ENCODE measurements at regions not wholly inside any gene's neighbourhood (a gene's known extent, or its start where the extent isn't known, plus 50 kb on each side); places are given as distances from the start of the nearest gene placed in this dataset.

DNA sequence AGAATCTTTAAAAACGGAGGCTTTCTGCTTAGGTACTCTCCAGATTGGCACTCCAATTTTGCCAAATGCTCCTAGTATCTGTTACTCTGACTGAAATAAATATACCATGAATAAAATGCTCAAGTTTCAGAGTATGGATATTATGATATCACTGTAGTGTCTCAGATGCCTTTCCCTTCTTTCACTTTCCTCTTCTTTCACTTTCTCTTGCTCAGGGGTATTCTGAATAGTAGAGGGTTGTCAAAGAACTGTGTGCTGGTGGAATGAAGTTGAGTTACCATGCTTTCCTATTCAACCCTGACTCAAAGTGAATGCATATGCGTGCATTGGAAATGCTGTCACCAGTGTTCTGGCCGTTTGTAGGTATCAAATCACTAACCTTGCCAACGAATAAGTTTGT is 1015.2 kb upstream of the FANCL start:
- no peak for DNase-seq (ENCODE audit: low spot score)
- Histone ChIP-seq H3K36me3 (no peaks in the 10 kb centered on the region), H3K4me3 (no peak overlapping the region), H3K4me1 (ENCODE audit: control insufficient read depth in 1 of 2, low read depth in 2 of 2) (no peaks in the 10 kb centered on the region), H3K27me3 (replicated peaks; ENCODE audit: insufficient read depth) (no peaks in the 10 kb centered on the region), H3K9me3 (no peaks in the 10 kb centered on the region), H3K27ac (no peak overlapping the region)
- no peak for ATAC-seq (ENCODE audit: insufficient number of reproducible peaks, low FRiP score, low read depth)
- TF ChIP-seq, protein P1, sequence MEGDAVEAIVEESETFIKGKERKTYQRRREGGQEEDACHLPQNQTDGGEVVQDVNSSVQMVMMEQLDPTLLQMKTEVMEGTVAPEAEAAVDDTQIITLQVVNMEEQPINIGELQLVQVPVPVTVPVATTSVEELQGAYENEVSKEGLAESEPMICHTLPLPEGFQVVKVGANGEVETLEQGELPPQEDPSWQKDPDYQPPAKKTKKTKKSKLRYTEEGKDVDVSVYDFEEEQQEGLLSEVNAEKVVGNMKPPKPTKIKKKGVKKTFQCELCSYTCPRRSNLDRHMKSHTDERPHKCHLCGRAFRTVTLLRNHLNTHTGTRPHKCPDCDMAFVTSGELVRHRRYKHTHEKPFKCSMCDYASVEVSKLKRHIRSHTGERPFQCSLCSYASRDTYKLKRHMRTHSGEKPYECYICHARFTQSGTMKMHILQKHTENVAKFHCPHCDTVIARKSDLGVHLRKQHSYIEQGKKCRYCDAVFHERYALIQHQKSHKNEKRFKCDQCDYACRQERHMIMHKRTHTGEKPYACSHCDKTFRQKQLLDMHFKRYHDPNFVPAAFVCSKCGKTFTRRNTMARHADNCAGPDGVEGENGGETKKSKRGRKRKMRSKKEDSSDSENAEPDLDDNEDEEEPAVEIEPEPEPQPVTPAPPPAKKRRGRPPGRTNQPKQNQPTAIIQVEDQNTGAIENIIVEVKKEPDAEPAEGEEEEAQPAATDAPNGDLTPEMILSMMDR (IDR thresholded peaks at IDR 0.05): no peak

DNA sequence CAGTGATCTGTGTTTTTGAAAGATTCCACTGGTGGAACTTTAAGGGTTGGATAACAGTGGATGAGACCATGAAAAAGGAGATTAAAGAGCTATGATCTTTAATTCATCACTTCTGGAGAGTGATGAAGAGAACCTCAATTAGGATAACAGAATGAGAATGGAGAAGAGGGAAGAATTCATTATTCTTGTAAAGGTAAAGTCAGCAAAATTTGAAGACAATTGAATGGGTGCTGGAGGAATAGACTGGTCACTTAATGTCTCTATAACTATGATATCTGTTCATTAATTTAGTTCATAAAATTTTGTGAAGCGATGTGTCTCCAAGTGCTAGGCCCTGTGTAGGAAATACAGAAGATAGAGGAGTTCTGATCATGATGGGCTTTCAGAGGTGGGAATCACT is 1013.2 kb upstream of the FANCL start:
- H3K27me3 ChIP-seq (replicated peaks; ENCODE audit: insufficient read depth): no peaks in the 10 kb centered on the region
- no peaks in the 10 kb centered on the region for H3K36me3 ChIP-seq
- H3K4me3 ChIP-seq: no peak overlapping the region
- no peak for DNase-seq (ENCODE audit: low spot score)
- H3K9me3 ChIP-seq: no peaks in the 10 kb centered on the region
- no peak overlapping the region for H3K27ac ChIP-seq
- no peaks in the 10 kb centered on the region for H3K4me1 ChIP-seq (ENCODE audit: control insufficient read depth in 1 of 2, low read depth in 2 of 2)
- ATAC-seq (ENCODE audit: insufficient number of reproducible peaks, low FRiP score, low read depth): no peak
- TF ChIP-seq, protein P1 (IDR thresholded peaks at IDR 0.05): no peak

DNA sequence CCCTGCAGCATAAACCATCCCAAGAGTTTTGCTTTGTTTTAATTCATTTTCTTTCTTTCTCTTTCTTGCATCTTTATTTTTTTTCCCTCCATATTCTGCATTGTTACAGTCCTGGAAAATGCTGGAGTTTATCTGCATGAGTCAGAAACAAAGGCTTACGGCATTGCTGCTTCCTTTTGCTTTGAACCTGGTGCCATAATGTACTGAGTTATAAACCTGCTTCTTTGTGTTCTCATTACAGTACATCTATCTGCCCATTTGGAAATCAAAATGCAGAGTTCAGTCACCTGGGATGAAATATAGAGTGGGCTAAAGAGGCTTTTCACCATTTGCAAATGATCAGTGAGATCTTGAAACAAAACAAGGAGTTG is 1009.2 kb upstream of the FANCL start:
- no peaks in the 10 kb centered on the region for H3K9me3 ChIP-seq
- TF ChIP-seq, protein P1 (IDR thresholded peaks at IDR 0.05): no peak
- no peak overlapping the region for H3K4me3 ChIP-seq
- no peak for DNase-seq (ENCODE audit: low spot score)
- H3K4me1 ChIP-seq (ENCODE audit: control insufficient read depth in 1 of 2, low read depth in 2 of 2): no peaks in the 10 kb centered on the region
- H3K27me3 ChIP-seq (replicated peaks; ENCODE audit: insufficient read depth): no peaks in the 10 kb centered on the region
- no peak overlapping the region for H3K27ac ChIP-seq
- ATAC-seq (ENCODE audit: insufficient number of reproducible peaks, low FRiP score, low read depth): no peak
- H3K36me3 ChIP-seq: no peaks in the 10 kb centered on the region

DNA sequence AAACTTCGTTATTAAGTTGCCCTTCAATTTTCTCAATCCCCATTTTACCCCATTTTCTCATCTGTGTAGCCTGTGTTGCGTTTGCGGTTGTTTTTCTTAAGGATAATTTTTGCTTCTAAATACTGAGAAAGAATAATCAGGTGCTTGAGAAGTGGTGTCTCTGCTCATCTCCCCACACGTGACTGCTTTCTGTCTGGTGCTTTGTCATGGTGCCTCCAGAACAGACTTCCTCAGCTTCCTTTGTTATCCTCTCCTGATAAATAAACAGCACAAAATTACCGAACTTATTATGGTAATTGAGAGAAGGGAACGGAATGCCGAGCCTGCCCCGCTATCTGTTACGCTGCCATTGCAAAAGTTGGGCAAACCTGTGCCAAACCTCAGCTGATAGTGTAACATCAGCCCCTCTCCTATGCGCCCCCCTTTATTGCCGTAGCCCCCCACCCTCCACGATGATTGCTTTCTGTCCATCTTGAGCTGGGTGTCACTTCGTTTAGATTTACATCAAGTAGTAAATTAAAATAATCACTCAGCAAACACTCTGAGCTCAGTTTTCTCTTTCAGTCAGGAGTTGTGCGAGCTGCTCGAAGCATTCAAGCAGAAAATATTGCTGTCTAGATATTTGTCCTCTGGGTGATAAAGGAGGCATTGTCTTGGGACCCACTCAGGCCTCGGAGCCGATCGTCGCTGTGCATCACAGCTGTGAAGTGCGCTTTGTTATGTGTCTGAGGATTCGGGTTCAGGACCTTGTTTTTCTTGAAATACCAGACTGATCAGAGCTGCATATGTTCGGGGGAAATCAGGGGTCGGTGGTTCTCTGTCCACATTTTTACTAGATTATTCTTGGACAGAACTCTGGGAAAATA is 1008.5 kb upstream of the FANCL start:
- Histone ChIP-seq H3K4me3 (no peak overlapping the region), H3K27me3 (replicated peaks; ENCODE audit: insufficient read depth) (no peaks in the 10 kb centered on the region), H3K36me3 (no peaks in the 10 kb centered on the region), H3K27ac (no peak overlapping the region), H3K9me3 (no peaks in the 10 kb centered on the region), H3K4me1 (ENCODE audit: control insufficient read depth in 1 of 2, low read depth in 2 of 2) (no peaks in the 10 kb centered on the region)
- TF ChIP-seq, protein P1 (IDR thresholded peaks at IDR 0.05): no peak
- ATAC-seq (ENCODE audit: insufficient number of reproducible peaks, low FRiP score, low read depth) (no peak), DNase-seq (ENCODE audit: low spot score) (no peak)

DNA sequence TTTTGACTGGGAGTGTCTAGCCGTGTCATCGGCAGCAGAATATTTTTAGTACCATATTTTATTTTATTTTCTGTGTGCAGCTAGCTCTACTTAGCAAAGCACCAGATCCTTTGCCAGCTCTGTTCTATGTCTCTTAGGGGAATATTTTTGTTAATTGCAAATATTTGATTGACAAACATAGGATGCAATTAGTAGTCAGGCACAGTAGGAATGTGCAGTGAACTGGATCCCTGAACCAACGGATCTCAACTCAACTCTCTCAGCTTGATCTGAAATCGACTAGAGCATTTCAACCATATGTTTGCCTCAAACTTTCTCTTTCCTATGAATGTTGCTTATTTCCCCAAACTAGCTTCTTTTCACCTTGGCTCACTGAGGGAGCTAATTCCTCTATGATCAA is 998.0 kb upstream of the FANCL start:
- DNase-seq (ENCODE audit: low spot score) (no peak), ATAC-seq (ENCODE audit: insufficient number of reproducible peaks, low FRiP score, low read depth) (no peak)
- H3K36me3 ChIP-seq: no peaks in the 10 kb centered on the region
- no peak overlapping the region for H3K4me3 ChIP-seq
- H3K4me1 ChIP-seq (ENCODE audit: control insufficient read depth in 1 of 2, low read depth in 2 of 2): no peaks in the 10 kb centered on the region
- H3K9me3 ChIP-seq: no peaks in the 10 kb centered on the region
- H3K27ac ChIP-seq: no peak overlapping the region
- no peaks in the 10 kb centered on the region for H3K27me3 ChIP-seq (replicated peaks; ENCODE audit: insufficient read depth)
- TF ChIP-seq, protein P1 (IDR thresholded peaks at IDR 0.05): no peak
